Ishikawa (cell line): ENCODE measurements at regions not wholly inside any gene's neighbourhood (a gene's known extent, or its start where the extent isn't known, plus 50 kb on each side); places are given as distances from the start of the nearest gene placed in this dataset.

Source experiments
- CEBPB ChIP-seq: IDR thresholded peaks from 2 replicates; pipeline ENCODE4 v1.6.1; 2012
- CREB1 ChIP-seq: IDR thresholded peaks from 2 replicates; pipeline ENCODE4 v1.6.1; 2012; ENCODE audit warnings: low read depth
- EGR1 ChIP-seq: IDR thresholded peaks from 2 replicates; pipeline ENCODE4 v1.6.1; 2012
- EP300 ChIP-seq: IDR thresholded peaks from 2 replicates; pipeline ENCODE4 v1.6.1; 2012; ENCODE audit warnings: borderline replicate concordance
- FOXM1 ChIP-seq: IDR thresholded peaks from 2 replicates; pipeline ENCODE4 v1.6.1; 2012; ENCODE audit warnings: low read depth, borderline replicate concordance
- NFIC ChIP-seq: IDR thresholded peaks from 2 replicates; pipeline ENCODE4 v1.6.1; 2012
- RAD21 ChIP-seq: IDR thresholded peaks from 2 replicates; pipeline ENCODE4 v1.6.1; 2012; ENCODE audit warnings: low read depth
- TAF1 ChIP-seq: IDR thresholded peaks from 2 replicates; pipeline ENCODE4 v1.6.1; 2012; ENCODE audit warnings: low read depth, mild to moderate bottlenecking
- TCF12 ChIP-seq: IDR thresholded peaks from 2 replicates; pipeline ENCODE4 v1.6.1; 2012; ENCODE audit warnings: low read depth
- TEAD4 ChIP-seq: IDR thresholded peaks from 2 replicates; pipeline ENCODE4 v1.6.1; 2012
- YY1 ChIP-seq: IDR thresholded peaks from 2 replicates; pipeline ENCODE4 v1.6.1; 2012; ENCODE audit warnings: low read depth
- TF ChIP-seq, protein P1 (sequence below): IDR thresholded peaks from 2 replicates; pipeline ENCODE4 v1.6.1; 2012
- TF ChIP-seq, protein P2 (sequence below): IDR thresholded peaks from 2 replicates; pipeline ENCODE4 v1.6.1; 2012; ENCODE audit warnings: low read depth, mild to moderate bottlenecking
- TF ChIP-seq, protein P3 (sequence below): IDR thresholded peaks from 2 replicates; pipeline ENCODE4 v1.6.1; 2012

DNA sequence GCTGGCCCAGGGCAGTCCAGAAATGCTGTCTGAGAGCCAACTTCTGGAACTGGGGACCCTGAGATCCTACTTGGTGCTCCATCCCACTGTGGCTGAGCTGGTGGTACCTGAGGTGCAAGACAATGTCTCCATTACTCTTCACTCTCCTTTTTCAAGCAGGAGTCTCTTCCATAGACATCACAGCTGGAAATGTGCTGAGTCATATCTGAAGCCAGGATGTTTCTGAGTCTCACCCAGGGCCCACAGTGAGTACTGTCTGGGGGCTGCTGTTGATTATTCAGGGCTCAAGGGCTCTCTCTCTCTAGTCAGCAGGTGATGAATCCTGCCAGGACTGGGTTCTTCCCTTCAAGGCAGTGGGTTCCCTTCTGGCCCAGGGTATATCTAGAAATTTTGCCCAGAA lies 145.2 kb upstream of the TAS2R1 start:
- TF ChIP-seq RAD21 (no peak), FOXM1 (no peak), CEBPB (no peak), TAF1 (no peak), NFIC (no peak), EP300 (no peak), EGR1 (no peak), TEAD4 (no peak), YY1 (no peak), CREB1 (no peak), TCF12 (no peak)
- TF ChIP-seq, protein P1, sequence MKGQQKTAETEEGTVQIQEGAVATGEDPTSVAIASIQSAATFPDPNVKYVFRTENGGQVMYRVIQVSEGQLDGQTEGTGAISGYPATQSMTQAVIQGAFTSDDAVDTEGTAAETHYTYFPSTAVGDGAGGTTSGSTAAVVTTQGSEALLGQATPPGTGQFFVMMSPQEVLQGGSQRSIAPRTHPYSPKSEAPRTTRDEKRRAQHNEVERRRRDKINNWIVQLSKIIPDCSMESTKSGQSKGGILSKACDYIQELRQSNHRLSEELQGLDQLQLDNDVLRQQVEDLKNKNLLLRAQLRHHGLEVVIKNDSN: no peak
- TF ChIP-seq, protein P2, sequence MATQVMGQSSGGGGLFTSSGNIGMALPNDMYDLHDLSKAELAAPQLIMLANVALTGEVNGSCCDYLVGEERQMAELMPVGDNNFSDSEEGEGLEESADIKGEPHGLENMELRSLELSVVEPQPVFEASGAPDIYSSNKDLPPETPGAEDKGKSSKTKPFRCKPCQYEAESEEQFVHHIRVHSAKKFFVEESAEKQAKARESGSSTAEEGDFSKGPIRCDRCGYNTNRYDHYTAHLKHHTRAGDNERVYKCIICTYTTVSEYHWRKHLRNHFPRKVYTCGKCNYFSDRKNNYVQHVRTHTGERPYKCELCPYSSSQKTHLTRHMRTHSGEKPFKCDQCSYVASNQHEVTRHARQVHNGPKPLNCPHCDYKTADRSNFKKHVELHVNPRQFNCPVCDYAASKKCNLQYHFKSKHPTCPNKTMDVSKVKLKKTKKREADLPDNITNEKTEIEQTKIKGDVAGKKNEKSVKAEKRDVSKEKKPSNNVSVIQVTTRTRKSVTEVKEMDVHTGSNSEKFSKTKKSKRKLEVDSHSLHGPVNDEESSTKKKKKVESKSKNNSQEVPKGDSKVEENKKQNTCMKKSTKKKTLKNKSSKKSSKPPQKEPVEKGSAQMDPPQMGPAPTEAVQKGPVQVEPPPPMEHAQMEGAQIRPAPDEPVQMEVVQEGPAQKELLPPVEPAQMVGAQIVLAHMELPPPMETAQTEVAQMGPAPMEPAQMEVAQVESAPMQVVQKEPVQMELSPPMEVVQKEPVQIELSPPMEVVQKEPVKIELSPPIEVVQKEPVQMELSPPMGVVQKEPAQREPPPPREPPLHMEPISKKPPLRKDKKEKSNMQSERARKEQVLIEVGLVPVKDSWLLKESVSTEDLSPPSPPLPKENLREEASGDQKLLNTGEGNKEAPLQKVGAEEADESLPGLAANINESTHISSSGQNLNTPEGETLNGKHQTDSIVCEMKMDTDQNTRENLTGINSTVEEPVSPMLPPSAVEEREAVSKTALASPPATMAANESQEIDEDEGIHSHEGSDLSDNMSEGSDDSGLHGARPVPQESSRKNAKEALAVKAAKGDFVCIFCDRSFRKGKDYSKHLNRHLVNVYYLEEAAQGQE: no peak
- TF ChIP-seq, protein P3, sequence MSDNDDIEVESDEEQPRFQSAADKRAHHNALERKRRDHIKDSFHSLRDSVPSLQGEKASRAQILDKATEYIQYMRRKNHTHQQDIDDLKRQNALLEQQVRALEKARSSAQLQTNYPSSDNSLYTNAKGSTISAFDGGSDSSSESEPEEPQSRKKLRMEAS: no peak
